GM19239 (cell line): ENCODE measurements at regions not wholly inside any gene's neighbourhood (a gene's known extent, or its start where the extent isn't known, plus 50 kb on each side); places are given as distances from the start of the nearest gene placed in this dataset.

Experiments used
- DNase-seq: peaks from one replicate; pipeline ENCODE4 v3.0.0; 2011; ENCODE audit warnings: low spot score; ENCODE audit not compliant: insufficient read length
- FAIRE-seq: peaks from 2 replicates; lab custom pipeline; 2011; peaks lifted over from hg19 to GRCh38; lab: Jason Lieb, UNC

DNA sequence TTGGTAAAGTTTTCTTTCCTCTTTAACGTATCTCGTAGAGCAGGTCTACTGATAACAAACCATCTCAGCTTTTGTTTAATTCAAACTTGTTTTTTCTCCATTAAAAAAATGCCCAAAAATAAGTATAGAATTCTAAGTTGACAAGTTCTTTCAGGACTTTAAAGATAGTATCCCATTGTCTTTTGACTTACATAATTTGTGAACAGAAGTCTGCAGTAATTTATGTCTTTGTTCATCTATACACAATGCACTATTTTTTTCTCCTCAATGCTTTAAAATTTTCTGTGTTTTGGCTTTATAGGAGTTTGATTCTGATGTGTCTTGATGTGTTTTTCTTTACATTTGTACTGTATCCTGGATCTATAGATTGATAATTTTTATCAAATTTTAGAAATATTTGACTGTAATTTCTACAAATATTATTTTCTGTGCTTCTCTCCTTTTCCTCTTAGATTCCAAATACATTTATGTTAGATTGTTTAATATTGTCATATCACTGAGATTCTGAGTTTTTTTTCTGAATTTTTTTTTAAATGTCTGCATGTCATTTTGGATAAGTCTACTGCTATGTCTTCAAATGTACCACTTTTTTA lies 143.3 kb downstream of the FTCDNL1 start:
- peak; percentile 23 for FAIRE-seq
- DNase-seq: no peak

DNA sequence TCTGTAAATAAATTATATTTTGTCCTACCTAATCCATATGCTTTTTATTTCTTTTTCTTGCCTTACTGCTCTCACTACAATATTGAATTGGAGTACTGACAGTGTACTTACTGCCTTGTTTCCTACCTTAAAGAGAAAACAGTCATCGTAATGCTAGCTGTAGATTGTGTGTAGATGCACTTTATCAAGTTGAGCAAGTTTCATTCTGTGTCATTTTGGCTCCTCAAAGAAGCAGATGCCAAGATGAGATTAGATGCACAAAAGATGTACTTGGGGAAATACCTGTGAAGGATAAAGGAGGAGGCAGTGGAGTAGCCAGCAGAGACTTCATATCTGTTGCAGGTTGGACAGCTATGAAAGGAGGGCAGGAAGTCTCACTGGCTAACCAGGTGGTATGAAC lies 145.5 kb downstream of the FTCDNL1 start:
- FAIRE-seq: no peak
- no peak for DNase-seq

DNA sequence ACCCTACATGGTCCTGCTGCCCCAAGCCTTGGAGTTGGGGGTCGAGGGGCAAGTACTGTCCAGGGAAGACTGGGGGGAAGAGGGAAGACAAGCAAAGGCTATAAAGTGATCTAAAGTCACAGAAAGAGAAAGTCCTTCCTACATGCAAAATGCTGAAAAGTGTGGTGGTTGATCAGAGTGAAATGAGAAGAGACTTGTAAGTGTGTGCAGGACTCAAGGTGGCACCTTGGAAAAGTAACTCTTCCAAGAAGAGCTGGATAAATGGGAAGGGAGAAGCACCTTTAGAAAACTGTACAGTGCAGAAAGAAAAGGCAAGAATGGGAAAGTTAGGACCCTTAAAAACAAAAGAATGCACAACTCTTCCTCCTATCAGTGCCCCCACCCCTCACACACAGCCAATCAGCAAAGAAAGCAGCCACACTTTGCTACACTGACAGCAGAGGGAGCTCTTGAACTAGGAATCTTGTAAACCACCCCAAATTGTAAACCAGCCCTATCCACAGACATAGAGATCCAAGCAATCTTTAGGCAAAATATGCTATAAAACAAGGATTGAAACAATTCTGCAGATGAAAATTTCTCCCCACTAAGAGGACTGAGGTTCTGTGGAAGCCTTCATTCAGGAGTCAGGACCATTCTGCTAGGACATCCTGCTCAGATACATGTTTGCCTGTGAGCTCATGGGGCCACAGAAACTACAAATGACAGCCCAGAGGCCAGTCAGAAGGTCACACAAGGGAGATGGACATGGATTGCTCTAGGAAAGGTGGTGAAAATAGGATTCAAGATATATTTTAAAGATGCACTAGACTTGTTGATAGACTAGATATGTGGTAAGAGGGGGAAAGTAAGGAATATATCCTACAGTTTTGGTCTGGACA lies 146.4 kb downstream of the FTCDNL1 start:
- DNase-seq: no peak

DNA sequence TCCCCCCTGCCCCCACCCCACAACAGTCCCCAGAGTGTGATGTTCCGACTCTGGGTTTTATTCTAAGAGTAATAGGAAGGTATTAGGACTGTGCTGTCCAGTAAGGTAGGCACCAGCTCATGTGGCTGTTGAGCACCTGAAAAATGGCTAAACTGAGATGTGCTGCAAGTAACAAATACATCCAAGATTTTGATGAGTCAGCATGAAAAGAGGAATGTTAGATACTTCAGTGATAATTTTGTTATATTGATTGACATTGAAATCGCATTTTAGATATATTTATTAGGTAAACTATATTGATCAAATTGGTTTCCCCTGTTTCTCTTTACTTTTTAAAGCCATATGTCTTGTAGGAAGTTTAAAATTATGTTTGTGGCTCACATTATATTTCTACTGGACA lies 147.8 kb downstream of the FTCDNL1 start:
- FAIRE-seq (no peak), DNase-seq (no peak)

More for the DNA sequence above, 146.4 kb downstream of the FTCDNL1 start:
- FAIRE-seq: no peak

DNA sequence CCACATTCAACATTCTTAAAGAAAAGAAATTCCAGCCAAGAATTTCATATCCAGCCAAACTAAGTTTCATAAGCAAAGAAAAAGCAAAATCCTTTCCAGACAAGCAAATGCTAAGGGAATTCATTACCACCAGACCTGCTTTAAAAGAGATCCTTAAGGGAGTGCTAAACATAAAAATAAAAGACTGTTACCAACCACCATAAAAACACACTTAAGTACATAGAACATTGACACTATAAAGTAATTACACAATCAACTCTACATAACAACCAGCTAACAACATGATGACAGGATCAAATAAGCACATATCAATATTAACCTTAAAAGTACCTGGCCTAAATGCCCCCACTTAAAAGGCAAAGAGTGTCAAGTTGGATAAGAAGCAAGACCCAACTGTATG lies 153.5 kb downstream of the FTCDNL1 start:
- no peak for DNase-seq
- FAIRE-seq: peak; percentile 44

DNA sequence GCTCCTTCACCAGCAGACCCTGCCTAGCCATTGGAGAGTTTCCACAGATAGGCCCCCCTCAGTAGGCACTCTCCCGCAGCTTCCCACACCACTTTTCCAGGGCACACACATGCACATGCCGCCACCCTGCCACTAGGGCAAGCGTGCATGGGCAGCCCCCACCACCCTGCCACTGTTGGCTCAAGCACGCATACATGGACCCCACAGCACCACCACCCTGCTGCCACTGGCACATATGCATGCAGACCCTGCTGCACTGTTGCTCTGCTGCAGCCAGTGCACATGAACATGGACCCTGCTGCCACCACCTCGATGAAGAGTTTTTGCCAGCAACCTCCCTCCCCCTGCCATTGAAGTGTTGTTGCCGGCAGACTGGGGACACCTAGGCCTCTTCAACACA lies 154.9 kb downstream of the FTCDNL1 start:
- DNase-seq: no peak
- no peak for FAIRE-seq

DNA sequence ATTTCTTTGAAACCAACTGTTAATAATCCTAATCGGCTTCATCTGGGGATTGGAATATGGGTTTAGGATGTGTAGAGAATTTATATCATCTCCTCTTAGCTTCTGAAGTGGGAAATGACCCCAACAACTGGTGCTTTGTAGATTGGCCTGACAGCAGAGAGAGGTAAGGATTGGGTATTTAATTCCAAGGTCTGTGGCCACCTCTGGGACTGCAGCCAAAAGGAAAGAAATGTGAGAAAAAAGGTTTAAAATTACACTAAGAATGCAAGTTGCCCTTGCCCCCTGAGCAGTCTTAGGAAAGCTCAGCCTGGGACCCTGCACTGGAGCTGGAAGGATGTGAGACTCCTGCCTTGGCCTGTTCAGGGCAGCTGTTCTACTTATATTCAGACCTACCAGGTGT lies 157.1 kb downstream of the FTCDNL1 start:
- FAIRE-seq: no peak
- no peak for DNase-seq

DNA sequence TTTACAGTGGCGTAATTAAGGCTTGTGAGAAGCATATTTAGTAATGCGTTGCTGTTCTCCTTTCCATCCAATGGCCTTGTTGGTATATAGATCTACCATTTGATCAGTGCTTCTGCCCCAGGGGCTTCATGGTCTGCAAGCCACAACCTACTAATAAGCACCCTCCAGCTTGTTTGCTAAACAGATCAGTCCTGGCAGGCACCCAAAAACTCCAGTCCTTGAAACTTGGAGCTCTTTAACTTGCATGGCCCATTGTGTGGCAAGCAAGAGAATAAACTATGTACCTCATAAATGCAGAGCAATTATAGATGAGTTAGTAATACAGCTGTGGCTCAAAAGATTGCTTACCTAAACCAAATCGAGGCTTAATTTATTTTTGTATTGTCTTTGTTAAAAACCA lies 158.5 kb downstream of the FTCDNL1 start:
- FAIRE-seq (no peak), DNase-seq (no peak)

DNA sequence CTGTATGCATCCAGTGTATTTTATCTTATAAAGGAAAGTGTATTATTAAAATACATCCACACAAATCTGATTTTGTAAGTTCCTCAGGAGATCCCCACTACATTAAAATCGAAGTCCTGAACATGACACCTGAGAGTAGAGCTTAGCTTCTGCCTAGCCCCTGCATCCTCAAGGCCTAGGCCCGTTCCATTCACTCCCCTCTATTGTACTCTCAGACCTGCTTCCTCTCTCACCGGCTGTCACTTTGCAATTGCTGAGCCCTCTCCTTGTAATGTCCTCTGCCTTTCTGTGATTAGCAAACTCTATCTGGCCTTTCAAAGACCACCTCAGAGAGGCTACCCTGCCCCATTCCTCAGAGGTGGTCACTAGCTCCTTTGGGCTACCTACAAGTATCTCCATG lies 160.8 kb downstream of the FTCDNL1 start:
- no peak for FAIRE-seq
- no peak for DNase-seq

DNA sequence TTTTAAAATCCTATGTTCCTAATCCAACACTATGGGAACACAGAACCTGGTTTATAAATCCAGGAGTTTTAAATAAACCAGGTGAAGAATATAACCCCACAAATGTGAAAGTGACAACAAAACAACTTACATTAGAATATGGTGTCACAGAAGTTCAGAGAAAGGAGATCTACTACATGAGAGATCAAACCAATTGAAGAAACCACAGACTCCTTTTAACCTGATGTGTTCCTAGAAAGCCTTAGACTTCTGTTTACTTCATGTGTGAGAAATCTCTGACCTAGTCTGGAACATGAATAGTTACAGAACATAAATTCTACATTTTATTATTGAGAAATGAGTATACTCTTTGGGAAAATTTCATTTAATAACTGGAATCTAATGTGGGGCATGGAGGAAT lies 165.3 kb downstream of the FTCDNL1 start:
- no peak for DNase-seq
- FAIRE-seq: no peak

DNA sequence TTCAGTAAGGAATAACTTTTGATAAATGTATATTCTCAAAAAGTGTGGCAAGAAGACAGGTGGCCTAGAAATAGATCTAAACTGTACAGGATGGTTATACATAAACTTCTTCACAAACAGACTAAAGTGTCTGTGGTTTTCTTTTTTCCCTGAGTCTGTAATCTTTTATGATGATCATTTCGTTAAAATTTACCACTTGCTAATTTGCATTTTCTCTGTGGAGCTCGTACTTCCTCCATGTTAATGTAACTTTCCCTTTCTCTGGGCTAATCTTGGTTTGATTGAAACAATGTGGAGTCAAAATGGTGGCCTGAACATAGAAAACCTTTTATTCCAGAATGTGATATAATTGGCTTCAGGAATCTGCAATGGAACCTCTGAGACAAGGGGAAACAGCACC lies 166.2 kb downstream of the FTCDNL1 start:
- FAIRE-seq: no peak
- no peak for DNase-seq

DNA sequence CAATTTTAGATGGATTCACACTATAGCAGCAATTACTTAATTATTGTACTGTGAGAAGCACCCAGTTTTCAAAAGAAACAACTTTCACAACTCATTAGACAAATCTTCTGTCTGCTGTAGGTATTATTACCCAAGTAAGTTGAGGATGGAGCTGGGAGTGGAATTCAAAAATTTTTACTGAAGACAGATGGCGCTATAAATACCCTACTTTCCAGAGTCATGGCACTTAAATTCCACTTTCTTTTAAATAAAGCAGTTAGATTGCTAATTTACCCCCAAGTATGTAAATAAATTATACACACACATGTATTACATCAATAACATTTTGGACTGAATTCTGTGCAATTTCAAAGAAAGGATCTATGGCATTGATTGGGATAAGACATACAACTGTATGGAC lies 166.8 kb downstream of the FTCDNL1 start:
- FAIRE-seq: no peak

DNA sequence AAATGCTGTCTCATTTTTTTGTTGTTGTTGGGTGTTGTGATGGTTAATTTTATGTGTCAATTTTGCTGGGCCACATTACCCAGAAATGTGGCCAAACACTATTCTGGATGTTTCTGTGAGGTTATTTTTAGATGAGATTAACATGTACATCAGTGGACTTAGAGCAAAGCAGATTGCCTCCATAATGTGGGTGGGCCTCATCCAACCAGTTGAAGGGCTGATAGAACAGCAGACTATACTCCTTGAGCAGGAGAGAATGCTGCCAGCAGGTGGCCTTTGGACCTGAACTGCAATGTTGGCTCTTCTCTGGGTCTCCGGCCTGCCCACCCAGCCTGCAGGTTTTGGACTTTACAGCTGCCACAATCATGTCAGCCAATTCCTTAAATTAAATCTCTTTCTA lies 169.0 kb downstream of the FTCDNL1 start:
- no peak for FAIRE-seq
- DNase-seq: no peak

More for the DNA sequence above, 166.8 kb downstream of the FTCDNL1 start:
- DNase-seq: no peak

DNA sequence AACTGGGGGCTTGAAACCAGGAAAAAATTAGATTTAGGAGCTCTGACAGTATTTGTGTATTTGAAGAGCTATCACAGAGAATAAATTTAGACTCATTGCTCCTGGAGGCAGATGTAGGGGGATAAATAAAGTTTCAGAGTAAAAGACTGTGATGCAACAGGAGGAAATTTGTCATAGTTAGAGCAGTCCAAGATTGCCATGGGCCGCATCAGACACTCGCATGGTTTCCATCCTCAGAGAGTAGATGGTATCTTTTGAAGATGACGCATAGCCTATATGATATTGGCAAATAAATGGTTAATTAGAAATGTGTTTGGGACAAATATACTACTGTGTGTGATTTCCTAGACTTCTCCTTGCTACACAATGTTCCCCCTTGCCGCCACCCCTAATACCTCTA lies 170.5 kb downstream of the FTCDNL1 start:
- FAIRE-seq (no peak), DNase-seq (no peak)

DNA sequence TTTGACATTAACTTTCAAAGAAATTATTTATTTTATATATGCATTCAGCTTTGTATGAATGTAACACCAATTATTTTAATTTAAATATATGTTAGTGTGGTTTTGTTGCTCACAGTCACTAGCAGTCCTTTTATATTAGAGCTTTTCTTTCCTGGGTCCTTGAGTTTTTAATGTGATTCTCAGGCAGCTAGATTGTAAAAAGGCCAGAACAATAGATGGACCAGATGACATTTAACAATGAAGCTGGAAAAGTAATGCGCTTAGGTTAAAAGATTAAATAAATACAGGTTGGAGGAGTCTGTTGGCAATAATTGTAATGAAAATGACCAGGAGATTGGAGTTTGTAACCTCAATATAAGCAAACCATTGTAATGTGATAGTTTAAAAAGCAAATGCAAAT lies 171.1 kb downstream of the FTCDNL1 start:
- DNase-seq: no peak
- no peak for FAIRE-seq

DNA sequence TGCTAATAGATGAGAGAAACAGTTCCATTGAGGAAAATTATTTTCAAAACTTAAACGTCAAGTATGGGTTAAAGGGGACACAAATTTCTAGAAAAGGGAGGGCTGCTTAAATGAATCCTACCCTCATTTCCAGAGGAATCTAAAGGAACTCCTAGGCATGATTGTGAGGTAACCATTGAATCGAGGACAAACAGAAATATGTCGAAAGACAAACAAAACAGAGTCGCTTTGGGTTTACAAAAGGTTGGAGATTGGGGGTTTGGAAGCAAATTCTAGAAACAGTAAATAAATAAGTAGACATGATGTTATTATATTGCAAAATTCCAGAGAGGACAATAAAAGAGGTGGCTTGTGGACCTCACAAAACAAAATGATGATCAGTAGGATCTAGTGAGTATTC lies 173.1 kb downstream of the FTCDNL1 start:
- FAIRE-seq: no peak
- DNase-seq: no peak

DNA sequence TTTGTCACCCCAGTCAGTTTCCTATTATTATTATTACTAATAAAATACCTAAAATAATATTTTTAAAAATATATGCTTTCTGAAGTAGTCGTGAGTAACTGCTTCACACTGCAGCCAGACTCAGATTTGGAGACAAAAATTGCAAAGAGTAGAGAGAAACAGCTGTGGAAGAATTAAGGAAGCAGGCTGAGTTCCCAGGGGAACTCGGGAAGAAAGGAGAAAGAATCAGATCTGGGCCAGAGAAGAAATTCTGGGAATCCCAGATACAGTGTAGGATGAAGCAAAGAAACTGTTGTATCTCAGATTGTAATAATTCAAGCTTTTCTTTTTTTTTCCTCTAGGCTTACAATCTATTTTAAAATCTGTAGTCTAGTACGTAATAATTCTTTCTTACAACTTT lies 182.3 kb downstream of the FTCDNL1 start:
- DNase-seq (no peak), FAIRE-seq (no peak)

DNA sequence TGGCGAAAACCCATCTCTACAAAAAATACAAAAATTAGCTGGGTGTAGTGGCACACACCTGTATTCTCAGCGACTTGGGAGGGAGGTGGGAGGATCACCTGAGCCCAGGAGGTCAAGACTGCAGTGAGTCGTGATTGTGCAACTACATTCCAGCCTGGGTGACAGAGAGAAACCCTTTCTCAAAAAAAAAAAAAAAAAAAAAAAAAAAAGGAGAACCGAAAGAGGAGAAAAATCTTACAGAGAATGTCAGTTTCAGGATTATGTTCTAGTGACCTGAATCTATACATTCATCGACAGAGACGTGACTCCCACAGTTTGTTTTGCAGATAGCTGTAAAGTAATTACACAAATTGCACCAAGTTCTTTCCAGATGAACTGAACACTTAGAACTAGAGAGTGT lies 187.8 kb downstream of the FTCDNL1 start:
- no peak for DNase-seq
- no peak for FAIRE-seq

DNA sequence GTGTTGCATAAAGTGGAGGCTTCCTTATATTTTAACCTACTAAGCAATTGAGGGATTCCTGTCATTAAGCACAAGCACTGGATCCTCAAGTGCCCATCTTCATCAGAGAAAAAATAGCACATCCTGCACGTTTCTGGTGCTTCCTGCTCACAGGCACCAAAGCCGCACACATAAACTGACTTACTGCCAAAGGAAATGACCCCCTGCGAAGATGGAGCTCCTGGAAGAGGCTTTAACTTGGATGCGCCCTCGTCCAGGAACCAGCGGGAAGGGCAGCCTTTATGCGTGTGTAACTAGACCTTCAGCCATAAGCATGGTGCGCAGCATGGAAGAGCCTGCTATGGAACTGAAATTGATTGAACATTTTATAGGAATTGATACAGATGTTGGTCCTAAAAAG lies 188.7 kb downstream of the FTCDNL1 start:
- FAIRE-seq (no peak), DNase-seq (no peak)

DNA sequence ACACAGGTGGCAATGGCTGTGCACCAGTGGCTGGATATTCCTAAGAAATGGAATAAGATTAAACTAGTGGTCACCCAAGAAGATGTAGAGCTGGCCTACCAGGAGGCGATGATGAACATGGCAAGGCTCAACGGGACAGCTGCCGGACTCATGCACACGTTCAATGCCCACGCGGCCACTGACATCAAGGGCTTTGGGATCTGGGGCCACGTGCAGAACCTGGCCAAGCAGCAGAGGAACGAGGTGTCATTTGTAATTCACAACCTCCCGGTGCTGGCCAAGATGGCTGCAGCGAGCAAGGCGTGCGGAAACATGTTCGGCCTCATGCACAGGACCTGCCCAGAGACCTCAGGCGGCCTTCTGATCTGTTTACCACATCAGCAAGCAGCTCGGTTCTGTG lies 190.8 kb downstream of the FTCDNL1 start:
- FAIRE-seq (no peak), DNase-seq (no peak)

DNA sequence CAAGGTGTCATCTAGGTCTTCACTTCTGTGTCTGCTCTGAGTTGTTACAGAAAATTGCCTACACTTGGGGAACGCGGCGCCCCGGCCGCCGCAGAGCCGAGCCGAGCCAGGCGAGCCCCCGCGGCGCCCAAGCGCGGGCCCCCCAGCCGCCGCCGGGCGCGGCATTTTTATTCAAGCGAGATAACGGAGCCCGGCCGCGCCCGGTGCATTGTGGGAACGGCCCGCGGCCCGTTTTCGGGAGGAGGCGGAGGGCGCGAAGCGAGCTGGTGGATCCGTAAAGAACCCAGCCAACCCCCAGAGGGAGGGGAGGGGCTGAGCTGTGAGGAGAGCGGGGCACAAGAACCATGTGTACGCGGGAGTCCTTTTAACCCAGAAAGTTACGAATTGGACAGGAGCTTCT lies 191.8 kb downstream of the FTCDNL1 start:
- FAIRE-seq: no peak
- no peak for DNase-seq

DNA sequence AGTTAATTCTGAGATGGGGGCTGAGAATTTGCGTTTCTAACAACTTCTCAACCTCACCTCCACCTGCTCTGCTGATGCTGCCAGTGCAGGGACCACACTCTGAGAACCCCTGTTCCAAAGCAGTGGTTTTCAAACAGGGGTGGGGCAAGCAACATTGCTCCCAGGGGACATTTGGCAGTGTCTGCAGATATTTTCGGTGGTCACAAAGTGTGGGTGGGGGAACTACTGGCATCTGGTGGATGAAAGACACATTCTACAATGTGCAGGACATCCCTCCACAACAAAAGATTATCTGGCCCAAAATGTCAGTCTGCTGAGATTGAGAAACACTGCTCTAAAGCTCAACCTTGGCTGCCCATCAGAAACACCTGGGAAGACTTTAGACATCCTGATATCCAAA lies 188.7 kb upstream of the SATB2 start:
- no peak for DNase-seq
- no peak for FAIRE-seq
